ENCODE measurements at regions not wholly inside any gene's neighbourhood (a gene's known extent, or its start where the extent isn't known, plus 50 kb on each side); places are given as distances from the start of the nearest gene placed in this dataset.

GRCh38 chr4:138494931-138495330, 252.8 kb upstream of the SLC7A11 start:
- Histone ChIP-seq H3K4me1 (no peaks in the 10 kb centered on the region), H3K27ac (no peak overlapping the region), H3K36me3 (no peaks in the 10 kb centered on the region), H3K9me3 (peaks cover 0 to 13% of the 10 kb centered on the region in 2 donors), H3K4me3 (no peak overlapping the region), H3K27me3 (no peaks in the 10 kb centered on the region)
- ATAC-seq = no peak
- no peak for TF ChIP-seq CTCF (IDR thresholded peaks at IDR 0.05)
- intact Hi-C loops (cut with DNase I) = no loop called here
- no peak for DNase-seq

GRCh38 chr4:138494116-138494515, 252.0 kb upstream of the SLC7A11 start:
- H3K4me3 ChIP-seq = no peak overlapping the region
- no peak overlapping the region for H3K27ac ChIP-seq
- TF ChIP-seq CTCF (IDR thresholded peaks at IDR 0.05) = no peak
- peaks cover 0 to 9% of the 10 kb centered on the region in 2 donors for H3K9me3 ChIP-seq
- no peaks in the 10 kb centered on the region for H3K36me3 ChIP-seq
- H3K27me3 ChIP-seq = no peaks in the 10 kb centered on the region
- ATAC-seq (no peak), DNase-seq (no peak)
- intact Hi-C loops (cut with DNase I) = no loop called here
- no peaks in the 10 kb centered on the region for H3K4me1 ChIP-seq

- no peaks in the 10 kb centered on the region for H3K9me3 ChIP-seq
- no peak for TF ChIP-seq CTCF (IDR thresholded peaks at IDR 0.05)
- DNase-seq = no peak
- H3K27ac ChIP-seq = no peak overlapping the region
- no peak for ATAC-seq
- no peaks in the 10 kb centered on the region for H3K4me1 ChIP-seq
- no peak overlapping the region for H3K4me3 ChIP-seq
- no peaks in the 10 kb centered on the region for H3K27me3 ChIP-seq
- intact Hi-C loops (cut with DNase I) = no loop called here
- no peaks in the 10 kb centered on the region for H3K36me3 ChIP-seq
Measured at GRCh38 chr4:138492176-138492575, 250.0 kb upstream of the SLC7A11 start.

GRCh38 chr4:138488533-138488932, 246.4 kb upstream of the SLC7A11 start:
- H3K4me3 ChIP-seq = no peak overlapping the region
- no peaks in the 10 kb centered on the region for H3K4me1 ChIP-seq
- no peak overlapping the region for H3K27ac ChIP-seq
- no peak for DNase-seq
- no peak for ATAC-seq
- H3K36me3 ChIP-seq = no peaks in the 10 kb centered on the region
- H3K9me3 ChIP-seq = no peaks in the 10 kb centered on the region
- TF ChIP-seq CTCF (IDR thresholded peaks at IDR 0.05) = no peak
- intact Hi-C loops (cut with DNase I) = no loop called here
- H3K27me3 ChIP-seq = no peaks in the 10 kb centered on the region

GRCh38 chr4:138487670-138488069, 245.5 kb upstream of the SLC7A11 start:
- H3K4me1 ChIP-seq = no peaks in the 10 kb centered on the region
- no peaks in the 10 kb centered on the region for H3K9me3 ChIP-seq
- peak in 2 of 4 donors; percentile 35 to 45 for DNase-seq
- no peak overlapping the region for H3K4me3 ChIP-seq
- H3K36me3 ChIP-seq = no peaks in the 10 kb centered on the region
- ATAC-seq = no peak
- no peaks in the 10 kb centered on the region for H3K27me3 ChIP-seq
- intact Hi-C loops (cut with DNase I) = no loop called here
- H3K27ac ChIP-seq = no peak overlapping the region
- TF ChIP-seq CTCF (IDR thresholded peaks at IDR 0.05) = no peak

Data from left lung (tissue), 4 donors.